Kidney epithelial cell (primary cell): ENCODE measurements at regions not wholly inside any gene's neighbourhood (a gene's known extent, or its start where the extent isn't known, plus 50 kb on each side); places are given as distances from the start of the nearest gene placed in this dataset.

ENCODE experiments used
- DNase-seq: peaks from one replicate; pipeline ENCODE4 v3.0.0-alpha.2; 2010; ENCODE audit warnings: low read depth
- H3K27me3 ChIP-seq: 2 replicates; pipeline ENCODE4 v1.6.0; 2011; ENCODE audit warnings: low read length; ENCODE audit not compliant: control insufficient read depth, insufficient read depth
- H3K36me3 ChIP-seq: 2 replicates; pipeline ENCODE4 v1.5.1; 2011; ENCODE audit warnings: low read length; ENCODE audit not compliant: control insufficient read depth, insufficient read depth
- H3K4me3 ChIP-seq: 2 replicates; pipeline ENCODE4 v1.5.1; 2011; ENCODE audit warnings: low read depth, mild to moderate bottlenecking, control low read depth, low read length
- CTCF ChIP-seq: IDR thresholded peaks from 2 replicates; pipeline ENCODE4 v1.5.1; 2011; ENCODE audit warnings: mild to moderate bottlenecking, moderate library complexity, low read length, control low read depth, inconsistent platforms; ENCODE audit not compliant: insufficient read depth, poor library complexity, severe bottlenecking

GRCh38 chr14:61885203-61885961 is 123.2 kb downstream of the SNAPC1 start:
- H3K4me3 ChIP-seq = no peak overlapping the region
- no peak for DNase-seq
- H3K27me3 ChIP-seq = no peaks in the 10 kb centered on the region
- no peak for TF ChIP-seq CTCF
- no peaks in the 10 kb centered on the region for H3K36me3 ChIP-seq

GRCh38 chr14:61887628-61888027 is 125.4 kb downstream of the SNAPC1 start:
- no peak for TF ChIP-seq CTCF
- Histone ChIP-seq H3K4me3 (no peak overlapping the region), H3K36me3 (no peaks in the 10 kb centered on the region), H3K27me3 (no peaks in the 10 kb centered on the region)
- peak; percentile 4 for DNase-seq

GRCh38 chr14:61889914-61890351 is 127.7 kb downstream of the SNAPC1 start:
- no peak overlapping the region for H3K4me3 ChIP-seq
- no peak for DNase-seq
- no peaks in the 10 kb centered on the region for H3K36me3 ChIP-seq
- TF ChIP-seq CTCF = no peak
- H3K27me3 ChIP-seq = no peaks in the 10 kb centered on the region

- DNase-seq = peak; percentile 14
- no peak for TF ChIP-seq CTCF
- H3K4me3 ChIP-seq = no peak overlapping the region
- no peaks in the 10 kb centered on the region for H3K27me3 ChIP-seq
- no peaks in the 10 kb centered on the region for H3K36me3 ChIP-seq
These were observed 128.9 kb downstream of the SNAPC1 start for GRCh38 chr14:61891170-61891569.

GRCh38 chr14:61891810-61892209 is 129.6 kb downstream of the SNAPC1 start:
- no peak for DNase-seq
- no peak for TF ChIP-seq CTCF
- no peak overlapping the region for H3K4me3 ChIP-seq
- H3K27me3 ChIP-seq = no peaks in the 10 kb centered on the region
- no peaks in the 10 kb centered on the region for H3K36me3 ChIP-seq
